DND-41 (cell line): ENCODE measurements at regions not wholly inside any gene's neighbourhood (a gene's known extent, or its start where the extent isn't known, plus 50 kb on each side); places are given as distances from the start of the nearest gene placed in this dataset.

ENCODE experiments used
- CTCF ChIP-seq: IDR thresholded peaks from 2 replicates; pipeline ENCODE4 v1.5.1; 2012; ENCODE audit warnings: borderline replicate concordance, low read length, moderate library complexity, mild to moderate bottlenecking; ENCODE audit not compliant: poor library complexity, severe bottlenecking; ENCODE audit errors: extremely low read depth
- EZH2 ChIP-seq: IDR thresholded peaks from 3 replicates; pipeline ENCODE4 v1.6.1; 2012; ENCODE audit warnings: borderline replicate concordance, low read depth, mild to moderate bottlenecking, moderate library complexity, low read length, inconsistent platforms; ENCODE audit not compliant: severe bottlenecking

GRCh38 chr9:80885894-80886293, 803.5 kb downstream of the TLE1 start:
- no peak for TF ChIP-seq EZH2
- peak; percentile 14 for TF ChIP-seq CTCF
